ENCODE measurements at regions not wholly inside any gene's neighbourhood (a gene's known extent, or its start where the extent isn't known, plus 50 kb on each side); places are given as distances from the start of the nearest gene placed in this dataset.

- no peak for TF ChIP-seq CTCF (conservative IDR thresholded peaks at IDR 0.05 in 1 of 2, IDR thresholded peaks at IDR 0.05 in 1 of 2; ENCODE audit: low read depth in 1 of 2, low read length in 2 of 2)
- TF ChIP-seq EZH2 (IDR thresholded peaks at IDR 0.05; ENCODE audit: low read length, missing control alignments) = no peak
Observed at GRCh38 chr16:47971225-47971624, 184.6 kb downstream of the ABCC12 start.

All from fibroblast of lung (primary cell).